Endothelial cell of umbilical vein (primary cell): ENCODE measurements at regions not wholly inside any gene's neighbourhood (a gene's known extent, or its start where the extent isn't known, plus 50 kb on each side); places are given as distances from the start of the nearest gene placed in this dataset.

Experiments
- EZH2 ChIP-seq: IDR thresholded peaks from 2 replicates; pipeline ENCODE4 v1.6.1; 2012; ENCODE audit warnings: borderline replicate concordance, low read depth, mild to moderate bottlenecking, moderate library complexity, low read length, inconsistent platforms; ENCODE audit not compliant: severe bottlenecking
- MYC ChIP-seq: IDR thresholded peaks from one replicate; pipeline ENCODE4 v1.6.1; 2011; ENCODE audit warnings: mild to moderate bottlenecking, low read depth, low read length
- TF ChIP-seq, protein P1 (sequence below), 2 donors: IDR thresholded peaks; 1 replicate in 1 of 2; 2 replicates in 1 of 2; pipeline ENCODE4 v1.5.1; 2011; ENCODE audit warnings: low read length in 2 of 2, mild to moderate bottlenecking in 2 of 2, moderate library complexity in 2 of 2, control low read depth in 1 of 2, inconsistent platforms in 1 of 2, low read depth in 1 of 2; ENCODE audit not compliant: insufficient read depth in 1 of 2; ENCODE audit errors: extremely low read depth in 1 of 2

DNA sequence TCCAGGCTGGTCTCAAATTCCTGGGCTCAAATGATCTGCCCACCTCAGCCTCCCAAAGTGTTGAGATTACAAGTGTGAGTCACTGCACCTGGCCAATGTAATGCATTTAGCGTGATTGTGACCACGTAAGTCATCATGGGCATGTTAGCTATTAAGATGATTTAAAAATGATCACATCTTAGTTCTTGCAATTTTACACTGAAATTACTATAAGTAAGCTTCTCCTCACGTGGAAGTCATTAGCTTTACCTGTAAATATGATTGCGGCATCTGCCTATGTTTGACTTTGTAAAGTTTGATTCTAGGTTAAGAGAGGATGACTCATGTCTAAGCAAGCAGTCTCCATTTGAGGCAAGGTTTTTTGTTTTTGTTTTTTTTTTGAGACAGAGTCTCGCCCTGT, 85.5 kb downstream of the PMAIP1 start:
- TF ChIP-seq, protein P1, sequence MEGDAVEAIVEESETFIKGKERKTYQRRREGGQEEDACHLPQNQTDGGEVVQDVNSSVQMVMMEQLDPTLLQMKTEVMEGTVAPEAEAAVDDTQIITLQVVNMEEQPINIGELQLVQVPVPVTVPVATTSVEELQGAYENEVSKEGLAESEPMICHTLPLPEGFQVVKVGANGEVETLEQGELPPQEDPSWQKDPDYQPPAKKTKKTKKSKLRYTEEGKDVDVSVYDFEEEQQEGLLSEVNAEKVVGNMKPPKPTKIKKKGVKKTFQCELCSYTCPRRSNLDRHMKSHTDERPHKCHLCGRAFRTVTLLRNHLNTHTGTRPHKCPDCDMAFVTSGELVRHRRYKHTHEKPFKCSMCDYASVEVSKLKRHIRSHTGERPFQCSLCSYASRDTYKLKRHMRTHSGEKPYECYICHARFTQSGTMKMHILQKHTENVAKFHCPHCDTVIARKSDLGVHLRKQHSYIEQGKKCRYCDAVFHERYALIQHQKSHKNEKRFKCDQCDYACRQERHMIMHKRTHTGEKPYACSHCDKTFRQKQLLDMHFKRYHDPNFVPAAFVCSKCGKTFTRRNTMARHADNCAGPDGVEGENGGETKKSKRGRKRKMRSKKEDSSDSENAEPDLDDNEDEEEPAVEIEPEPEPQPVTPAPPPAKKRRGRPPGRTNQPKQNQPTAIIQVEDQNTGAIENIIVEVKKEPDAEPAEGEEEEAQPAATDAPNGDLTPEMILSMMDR (IDR thresholded peaks at IDR 0.05; ENCODE audit: extremely low read depth in 1 of 2, insufficient read depth in 1 of 2, low read depth in 1 of 2, low read length in 2 of 2) = no peak
- TF ChIP-seq EZH2 (no peak), MYC (no peak)
